K562 (cell line): ENCODE measurements at regions not wholly inside any gene's neighbourhood (a gene's known extent, or its start where the extent isn't known, plus 50 kb on each side); places are given as distances from the start of the nearest gene placed in this dataset.

ENCODE experiments used
- ATAC-seq: fragments of 200-7000 bp; cut with Tn5 transposase; 3 replicates; pipeline ENCODE4 v1.9.1; 2020; ENCODE audit warnings: moderate library complexity
- BruUV-seq: library from RNA; stranded (reverse); fragments of 400-500 nt; replicated peaks from 2 replicates; lab custom pipeline; 2021; lab: Mats Ljungman, UMichigan
- CTCF ChIA-PET: fragments of 300-600 bp; formaldehyde crosslinking; extraction: SDS; loops from one replicate; lab custom pipeline; 2021; ENCODE audit warnings: low intra/inter-chr PET ratio; lab: Yijun Ruan, JAX
- POLR2A ChIA-PET: fragments of 300-600, 350-650 bp; sonication (Branson Sonifier 250); formaldehyde crosslinking; extraction: SDS; loops from one replicate; lab custom pipeline; 2021; ENCODE audit warnings: antibody characterized with exemption, inconsistent platforms; lab: Yijun Ruan, JAX
- DNase-seq, 4 experiments: peaks; one replicate each; pipeline versions ENCODE4 v3.0.0 to v3.0.0-alpha.2; 2011 to 2018; ENCODE audit warnings: low spot score in 3 of 4, mixed read lengths in 3 of 4; ENCODE audit errors: extremely low read depth in 1 of 4
- FAIRE-seq: peaks from 2 replicates; lab custom pipeline; 2011; peaks lifted over from hg19 to GRCh38; lab: Jason Lieb, UNC
- H2AFZ ChIP-seq: 2 replicates; pipeline ENCODE4 v1.6.0; 2011; ENCODE audit warnings: low read depth, low read length, control low read depth, inconsistent platforms
- H3K27ac ChIP-seq: fragments of 200-600 bp; 3 replicates; pipeline ENCODE4 v1.8.0; 2011; ENCODE audit warnings: low read depth, mild to moderate bottlenecking, control low read depth, inconsistent platforms, low read length, moderate library complexity, mixed read lengths; ENCODE audit errors: extremely low read depth
- H3K27me3 ChIP-seq, 2 experiments: fragments of 300-600 bp in 1 of 2; 2 replicates in 1 of 2; 3 replicates in 1 of 2; pipeline versions ENCODE4 v1.6.0 to v1.8.0; 2011; ENCODE audit warnings: inconsistent platforms in 2 of 2, low read length in 2 of 2, mild to moderate bottlenecking in 1 of 2, mixed read lengths in 1 of 2, moderate library complexity in 1 of 2; ENCODE audit not compliant: control insufficient read depth in 2 of 2, insufficient read depth in 2 of 2
- H3K36me3 ChIP-seq: fragments of 300-600 bp; 3 replicates; pipeline ENCODE4 v1.8.0; 2011; ENCODE audit warnings: mild to moderate bottlenecking, low read length, inconsistent platforms; ENCODE audit not compliant: control insufficient read depth, insufficient read depth
- H3K4me1 ChIP-seq, 2 experiments: fragments of 200-600 bp in 1 of 2; replicated peaks in 1 of 2; 2 replicates in 1 of 2; 3 replicates in 1 of 2; pipeline versions ENCODE4 v1.5.1 to v1.8.0; 2011; ENCODE audit warnings: inconsistent platforms in 2 of 2, low read length in 2 of 2, mild to moderate bottlenecking in 1 of 2, mixed read lengths in 1 of 2, moderate library complexity in 1 of 2; ENCODE audit not compliant: control insufficient read depth in 2 of 2, insufficient read depth in 2 of 2
- H3K4me2 ChIP-seq: 2 replicates; pipeline ENCODE4 v1.6.1; 2011; ENCODE audit warnings: low read length, control low read depth, inconsistent platforms, mixed read lengths; ENCODE audit not compliant: insufficient read depth
- H3K4me3 ChIP-seq: fragments of 200-600 bp; sonication (generic), shearing (Covaris generic); 2 replicates; pipeline ENCODE4 v1.5.1; 2016; ENCODE audit warnings: control low read depth, inconsistent platforms
- H3K79me2 ChIP-seq: fragments of 200-600 bp; 3 replicates; pipeline ENCODE4 v1.8.0; 2011; ENCODE audit warnings: low read length, inconsistent platforms; ENCODE audit not compliant: control insufficient read depth, insufficient read depth
- H3K9ac ChIP-seq, 2 experiments: 2 replicates each; pipeline versions ENCODE4 v1.6.0 to v1.6.1; 2011; ENCODE audit warnings: low read depth in 2 of 2, low read length in 2 of 2, control low read depth in 1 of 2, inconsistent platforms in 1 of 2, mild to moderate bottlenecking in 1 of 2, mixed read lengths in 1 of 2; ENCODE audit not compliant: insufficient read depth in 1 of 2
- H3K9me1 ChIP-seq: one replicate; pipeline ENCODE4 v1.6.0; 2011; ENCODE audit warnings: inconsistent platforms, mild to moderate bottlenecking, low read length, moderate library complexity; ENCODE audit not compliant: control insufficient read depth, insufficient read depth
- H3K9me3 ChIP-seq: replicated peaks from 2 replicates; pipeline ENCODE4 v1.5.1; 2011; ENCODE audit warnings: low read depth, low read length, inconsistent platforms; ENCODE audit not compliant: control insufficient read depth, insufficient read depth
- H4K20me1 ChIP-seq: replicated peaks from 2 replicates; pipeline ENCODE4 v1.6.1; 2011; ENCODE audit warnings: low read length, inconsistent platforms, mixed read lengths; ENCODE audit not compliant: control insufficient read depth, insufficient read depth
- MEIS2 ChIP-seq: fragments of 450-650 bp; IDR thresholded peaks from 2 replicates; pipeline ENCODE4 v1.6.1; 2014; ENCODE audit warnings: mild to moderate bottlenecking; ENCODE audit not compliant: partially characterized antibody
- PRMT5 ChIP-seq: sonication (generic); formaldehyde crosslinking; IDR thresholded peaks from 2 replicates; pipeline ENCODE4 v1.5.0; 2020; ENCODE audit warnings: missing genetic modification reagents
- TEAD4 ChIP-seq, 2 experiments: sonication (generic) in 1 of 2; formaldehyde crosslinking in 1 of 2; IDR thresholded peaks; 2 replicates each; pipeline versions ENCODE4 v1.6.1 to v1.8.0; 2012 to 2022; ENCODE audit warnings: borderline replicate concordance in 1 of 2, inconsistent platforms in 1 of 2, low read length in 1 of 2, mild to moderate bottlenecking in 1 of 2, missing genetic modification reagents in 1 of 2
- WGBS: fragments of 100-300 bp; shearing (Covaris generic); methylation state at CpG from one replicate; pipeline ENCODE4 v1.1.6; 2016; ENCODE audit warnings: low coverage, mixed read lengths; ENCODE audit not compliant: insufficient coverage; ENCODE audit errors: missing lambda C conversion rate; 5-methylcytosine and 5-hydroxymethylcytosine counted together
- in situ Hi-C: fragments of 300-500 bp; cut with MboI; formaldehyde crosslinking; loops from 4 replicates; pipeline ENCODE4 v1.15.0; 2018; ENCODE audit warnings: inconsistent platforms, mixed read lengths
- intact Hi-C: fragments of 100-400 bp; cut with micrococcal nuclease; formaldehyde crosslinking; loops from 2 replicates; pipeline ENCODE4 v1.14.2; 2022
- TF ChIP-seq, protein P1 (sequence below), 2 experiments: IDR thresholded peaks in 1 of 2; conservative IDR thresholded peaks in 1 of 2; 2 replicates each; pipeline ENCODE4 v1.6.1; 2016; ENCODE audit warnings: low read depth in 2 of 2, mild to moderate bottlenecking in 1 of 2, missing compliant biosample characterization in 1 of 2, missing genetic modification characterization in 1 of 2, moderate library complexity in 1 of 2
- TF ChIP-seq, protein P2 (sequence below): fragments of 450-650 bp; IDR thresholded peaks from 2 replicates; pipeline ENCODE4 v1.6.1; 2016; ENCODE audit warnings: missing biosample characterization, missing genetic modification characterization

DNA sequence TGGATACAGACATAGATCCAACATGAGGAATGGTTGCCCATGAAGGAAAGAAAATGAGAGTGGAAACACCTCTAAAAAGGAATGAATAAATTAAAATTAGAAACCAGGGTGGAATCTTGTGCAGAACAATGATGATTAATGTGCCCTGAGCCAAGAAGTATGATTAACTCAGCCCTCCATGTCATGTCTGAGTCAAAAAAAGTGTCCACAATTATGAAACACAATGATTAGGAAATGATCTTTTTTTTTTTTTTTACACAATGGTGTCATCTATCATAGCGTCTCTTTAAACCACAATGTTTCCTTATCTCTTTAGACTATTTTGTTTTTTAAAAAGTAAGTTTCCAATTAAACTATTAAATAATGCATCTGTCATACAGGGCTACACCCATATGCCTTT, 78.9 kb upstream of the RAB4A start:
- no peak overlapping the region for H3K9ac ChIP-seq
- POLR2A ChIA-PET = interaction anchor here (0.5 kb wide), 1 partner anchor 345 kb away, joined by 4 read pairs; no protein-coding TSS in a partner anchor
- no TSS peak for BruUV-seq
- no peak overlapping the region for H2AFZ ChIP-seq
- FAIRE-seq (no peak), DNase-seq (no peak), ATAC-seq (no peak)
- H3K4me1 ChIP-seq = no peaks in the 10 kb centered on the region
- H3K27me3 ChIP-seq = peaks cover 0 to 7% of the 10 kb centered on the region in 2 experiments; a peak in 2 of 5 replicates
- WGBS = 5% methylated on average over 1 of the region's 1 CpG
- no peak overlapping the region for H3K4me3 ChIP-seq
- no peaks in the 10 kb centered on the region for H4K20me1 ChIP-seq
- no peaks in the 10 kb centered on the region for H3K36me3 ChIP-seq
- no peak overlapping the region for H3K4me2 ChIP-seq
- H3K9me3 ChIP-seq = no peaks in the 10 kb centered on the region
- intact Hi-C loops (no loop called here), in situ Hi-C loops (no loop called here)
- no peaks in the 10 kb centered on the region for H3K79me2 ChIP-seq
- CTCF ChIA-PET = no interaction called here
- no peaks in the 10 kb centered on the region for H3K9me1 ChIP-seq
- no peak overlapping the region for H3K27ac ChIP-seq
- TF ChIP-seq PRMT5 = no peak

DNA sequence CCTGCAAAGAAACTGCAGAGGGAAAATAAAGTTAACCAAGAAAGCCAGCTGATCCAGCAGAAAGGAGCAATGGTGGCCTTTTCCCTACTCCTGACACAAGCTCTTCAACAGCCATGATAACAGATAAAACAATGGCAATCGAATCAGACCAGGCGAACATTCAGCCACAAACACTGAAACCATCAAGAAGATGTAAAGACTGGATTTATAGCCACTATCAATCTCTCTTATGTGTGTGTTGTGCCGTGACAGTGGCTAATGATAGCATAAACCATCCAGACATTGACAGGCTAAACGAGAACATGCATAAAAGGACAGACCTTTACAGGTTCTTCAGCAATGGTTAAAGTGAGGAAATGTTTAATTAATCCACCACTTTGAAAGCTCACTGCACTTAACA, 78.1 kb upstream of the RAB4A start:
- FAIRE-seq = no peak
- POLR2A ChIA-PET = no interaction called here
- Histone ChIP-seq H3K9me1 (no peaks in the 10 kb centered on the region), H3K27ac (no peak overlapping the region), H4K20me1 (no peaks in the 10 kb centered on the region), H3K9ac (no peak overlapping the region), H2AFZ (no peak overlapping the region), H3K36me3 (no peaks in the 10 kb centered on the region), H3K27me3 (peaks cover 3 to 4% of the 10 kb centered on the region in 2 experiments; a peak in 3 of 5 replicates)
- intact Hi-C loops (no loop called here), in situ Hi-C loops (no loop called here)
- 0% methylated on average over 4 of the region's 4 CpGs for WGBS
- BruUV-seq = no TSS peak
- TF ChIP-seq, protein P1, sequence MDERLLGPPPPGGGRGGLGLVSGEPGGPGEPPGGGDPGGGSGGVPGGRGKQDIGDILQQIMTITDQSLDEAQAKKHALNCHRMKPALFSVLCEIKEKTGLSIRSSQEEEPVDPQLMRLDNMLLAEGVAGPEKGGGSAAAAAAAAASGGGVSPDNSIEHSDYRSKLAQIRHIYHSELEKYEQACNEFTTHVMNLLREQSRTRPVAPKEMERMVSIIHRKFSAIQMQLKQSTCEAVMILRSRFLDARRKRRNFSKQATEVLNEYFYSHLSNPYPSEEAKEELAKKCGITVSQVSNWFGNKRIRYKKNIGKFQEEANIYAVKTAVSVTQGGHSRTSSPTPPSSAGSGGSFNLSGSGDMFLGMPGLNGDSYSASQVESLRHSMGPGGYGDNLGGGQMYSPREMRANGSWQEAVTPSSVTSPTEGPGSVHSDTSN (CRISPR knock-in tag; IDR thresholded peaks at IDR 0.05; ENCODE audit: low read depth) = no peak
- TF ChIP-seq, protein P1 (tag; conservative IDR thresholded peaks at IDR 0.05; ENCODE audit: low read depth) = peak; percentile 67; the same call in 1 of the 2 replicates
- TF ChIP-seq, protein P2, sequence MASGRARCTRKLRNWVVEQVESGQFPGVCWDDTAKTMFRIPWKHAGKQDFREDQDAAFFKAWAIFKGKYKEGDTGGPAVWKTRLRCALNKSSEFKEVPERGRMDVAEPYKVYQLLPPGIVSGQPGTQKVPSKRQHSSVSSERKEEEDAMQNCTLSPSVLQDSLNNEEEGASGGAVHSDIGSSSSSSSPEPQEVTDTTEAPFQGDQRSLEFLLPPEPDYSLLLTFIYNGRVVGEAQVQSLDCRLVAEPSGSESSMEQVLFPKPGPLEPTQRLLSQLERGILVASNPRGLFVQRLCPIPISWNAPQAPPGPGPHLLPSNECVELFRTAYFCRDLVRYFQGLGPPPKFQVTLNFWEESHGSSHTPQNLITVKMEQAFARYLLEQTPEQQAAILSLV (tag) = no peak
- no peak for TF ChIP-seq TEAD4 (IDR thresholded peaks at IDR 0.05; ENCODE audit: low read length)
- TF ChIP-seq TEAD4 (CRISPR knock-in tag; IDR thresholded peaks at IDR 0.05; ENCODE audit: borderline replicate concordance) = no peak
- TF ChIP-seq MEIS2 = peak; percentile 45
- TF ChIP-seq, all 486 proteins: peak for 2
- no peak overlapping the region for H3K4me3 ChIP-seq
- H3K9me3 ChIP-seq = no peaks in the 10 kb centered on the region
- no peak for DNase-seq
- CTCF ChIA-PET = no interaction called here
- no peaks in the 10 kb centered on the region for H3K79me2 ChIP-seq
- no peak overlapping the region for H3K4me2 ChIP-seq
- no peaks in the 10 kb centered on the region for H3K4me1 ChIP-seq
- no peak for ATAC-seq
